ENCODE measurements at regions not wholly inside any gene's neighbourhood (a gene's known extent, or its start where the extent isn't known, plus 50 kb on each side); places are given as distances from the start of the nearest gene placed in this dataset.
"Not testable (repeated sequence)": the region's sequence is repeated elsewhere in the genome, so short reads cannot be mapped to it uniquely, and the experiment has no call there.

GRCh38 chr7:132030086-132030568 lies 473.7 kb upstream of the PODXL start:
- DNase-seq (ENCODE audit: low spot score), result no peak

GRCh38 chr7:132029369-132030085 lies 473.1 kb upstream of the PODXL start:
- DNase-seq (ENCODE audit: low spot score), result no peak

GRCh38 chr7:132028144-132028920 lies 471.9 kb upstream of the PODXL start:
- no peak for DNase-seq (ENCODE audit: low spot score)

GRCh38 chr7:132024290-132024689 lies 467.9 kb upstream of the PODXL start:
- no peak for DNase-seq (ENCODE audit: low spot score)

- no peak for DNase-seq (ENCODE audit: low spot score)
Measured at GRCh38 chr7:132023466-132023865, 467.0 kb upstream of the PODXL start.

GRCh38 chr7:132022188-132022587 lies 465.8 kb upstream of the PODXL start:
- no peak for DNase-seq (ENCODE audit: low spot score)

GRCh38 chr7:132019703-132020102 lies 463.3 kb upstream of the PODXL start:
- DNase-seq (ENCODE audit: low spot score), result no peak

- no peak for DNase-seq (ENCODE audit: low spot score)
Measured at GRCh38 chr7:132009778-132010177, 453.4 kb upstream of the PODXL start.

- no peak for DNase-seq (ENCODE audit: low spot score)
Measured at GRCh38 chr7:132004529-132004928, 448.1 kb upstream of the PODXL start.

- no peak for DNase-seq (ENCODE audit: low spot score)
Measured at GRCh38 chr7:132002343-132002968, 446.0 kb upstream of the PODXL start.

GRCh38 chr7:132001146-132001545 lies 444.7 kb upstream of the PODXL start:
- DNase-seq (ENCODE audit: low spot score), result no peak

GRCh38 chr7:131999193-131999592 lies 442.8 kb upstream of the PODXL start:
- DNase-seq (ENCODE audit: low spot score), result no peak

GRCh38 chr7:131995324-131995723 lies 438.9 kb upstream of the PODXL start:
- no peak for DNase-seq (ENCODE audit: low spot score)

- not testable (repeated sequence) for DNase-seq (ENCODE audit: low spot score)
Measured at GRCh38 chr7:131981069-131981468, 424.6 kb upstream of the PODXL start.

- DNase-seq (ENCODE audit: low spot score), result not testable (repeated sequence)
Measured at GRCh38 chr7:131978118-131978517, 421.7 kb upstream of the PODXL start.

- DNase-seq (ENCODE audit: low spot score), result no peak
Measured at GRCh38 chr7:131976411-131976810, 420.0 kb upstream of the PODXL start.

GRCh38 chr7:131974671-131975070 lies 418.2 kb upstream of the PODXL start:
- no peak for DNase-seq (ENCODE audit: low spot score)

- no peak for DNase-seq (ENCODE audit: low spot score)
Measured at GRCh38 chr7:131972251-131972650, 415.8 kb upstream of the PODXL start.

- DNase-seq (ENCODE audit: low spot score), result no peak
Measured at GRCh38 chr7:131970602-131971001, 414.2 kb upstream of the PODXL start.

- no peak for DNase-seq (ENCODE audit: low spot score)
Measured at GRCh38 chr7:131969560-131969959, 413.1 kb upstream of the PODXL start.

GRCh38 chr7:131967216-131967730 lies 410.8 kb upstream of the PODXL start:
- DNase-seq (ENCODE audit: low spot score), result no peak

- no peak for DNase-seq (ENCODE audit: low spot score)
Measured at GRCh38 chr7:131964203-131964602, 407.8 kb upstream of the PODXL start.

All from ecto neural progenitor cell (in vitro differentiated cells).